Sigmoid colon (tissue), 4 donors: ENCODE measurements at regions not wholly inside any gene's neighbourhood (a gene's known extent, or its start where the extent isn't known, plus 50 kb on each side); places are given as distances from the start of the nearest gene placed in this dataset.

Source experiments
- EP300 ChIP-seq, 4 donors: sonication (generic); formaldehyde crosslinking; IDR thresholded peaks; one replicate each; pipeline ENCODE4 v1.6.1; 2017; ENCODE audit warnings: antibody characterized with exemption in 4 of 4
- TF ChIP-seq, protein P1 (sequence below), 4 experiments: fragments of 450-650 bp in 3 of 4; fragments of 200-600 bp in 1 of 4; IDR thresholded peaks; one replicate each; pipeline ENCODE4 v1.5.1; 2016 to 2019; ENCODE audit warnings: antibody characterized with exemption in 4 of 4, mild to moderate bottlenecking in 3 of 4, moderate library complexity in 2 of 4

DNA sequence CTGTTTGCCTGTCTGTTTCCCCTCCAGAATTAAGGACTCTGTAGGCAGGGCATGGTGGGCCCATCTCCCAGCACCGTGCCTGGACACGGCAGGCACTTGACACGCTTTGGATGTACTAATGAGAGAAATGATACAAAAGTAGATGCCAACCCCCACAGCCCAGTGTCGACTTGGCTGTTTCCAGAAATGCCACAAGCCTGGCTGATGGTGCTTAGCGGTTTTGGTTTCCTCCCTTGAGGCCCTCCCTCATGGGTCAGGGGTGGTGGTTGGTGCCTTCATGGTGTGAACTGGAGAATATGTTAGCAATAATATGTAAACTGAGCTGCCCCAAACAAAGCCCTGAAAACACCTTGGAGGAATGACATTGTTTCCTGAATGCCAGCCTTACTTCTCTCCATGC is 55.5 kb upstream of the ESRRB start:
- TF ChIP-seq, protein P1, sequence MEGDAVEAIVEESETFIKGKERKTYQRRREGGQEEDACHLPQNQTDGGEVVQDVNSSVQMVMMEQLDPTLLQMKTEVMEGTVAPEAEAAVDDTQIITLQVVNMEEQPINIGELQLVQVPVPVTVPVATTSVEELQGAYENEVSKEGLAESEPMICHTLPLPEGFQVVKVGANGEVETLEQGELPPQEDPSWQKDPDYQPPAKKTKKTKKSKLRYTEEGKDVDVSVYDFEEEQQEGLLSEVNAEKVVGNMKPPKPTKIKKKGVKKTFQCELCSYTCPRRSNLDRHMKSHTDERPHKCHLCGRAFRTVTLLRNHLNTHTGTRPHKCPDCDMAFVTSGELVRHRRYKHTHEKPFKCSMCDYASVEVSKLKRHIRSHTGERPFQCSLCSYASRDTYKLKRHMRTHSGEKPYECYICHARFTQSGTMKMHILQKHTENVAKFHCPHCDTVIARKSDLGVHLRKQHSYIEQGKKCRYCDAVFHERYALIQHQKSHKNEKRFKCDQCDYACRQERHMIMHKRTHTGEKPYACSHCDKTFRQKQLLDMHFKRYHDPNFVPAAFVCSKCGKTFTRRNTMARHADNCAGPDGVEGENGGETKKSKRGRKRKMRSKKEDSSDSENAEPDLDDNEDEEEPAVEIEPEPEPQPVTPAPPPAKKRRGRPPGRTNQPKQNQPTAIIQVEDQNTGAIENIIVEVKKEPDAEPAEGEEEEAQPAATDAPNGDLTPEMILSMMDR (IDR thresholded peaks at IDR 0.05) = no peak
- TF ChIP-seq EP300 (IDR thresholded peaks at IDR 0.05) = no peak
